HepG2 (cell line): ENCODE measurements at regions not wholly inside any gene's neighbourhood (a gene's known extent, or its start where the extent isn't known, plus 50 kb on each side); places are given as distances from the start of the nearest gene placed in this dataset.

Experiments
- ATAC-seq: fragments of 200-7000 bp; cut with Tn5 transposase; 3 replicates; pipeline ENCODE4 v1.9.1; 2020; ENCODE audit warnings: mild to moderate bottlenecking, moderate library complexity
- BruUV-seq: library from RNA; stranded (reverse); fragments of 400-500 nt; replicated peaks from 2 replicates; lab custom pipeline; 2021; lab: Mats Ljungman, UMichigan
- CTCF ChIA-PET: fragments of 300-600 bp; formaldehyde crosslinking; extraction: SDS; loops from one replicate; lab custom pipeline; 2021; ENCODE audit warnings: low total read pairs, inconsistent platforms, low intra/inter-chr PET ratio; lab: Yijun Ruan, JAX
- POLR2A ChIA-PET: fragments of 350-600 bp; sonication (Branson Sonifier 250); formaldehyde crosslinking; loops from one replicate; lab custom pipeline; 2020; ENCODE audit warnings: antibody characterized with exemption, inconsistent platforms; lab: Yijun Ruan, JAX
- DNase-seq: peaks from one replicate; pipeline ENCODE4 v3.0.0-alpha.2; 2015; ENCODE audit warnings: low spot score
- FAIRE-seq: peaks from 3 replicates; lab custom pipeline; 2011; peaks lifted over from hg19 to GRCh38; lab: Jason Lieb, UNC
- H2AFZ ChIP-seq: one replicate; pipeline ENCODE4 v1.6.1; 2011; ENCODE audit warnings: low read length, inconsistent platforms
- H3K27ac ChIP-seq: fragments of 300-600 bp; 3 replicates; pipeline ENCODE4 v1.8.0; 2011; ENCODE audit warnings: mixed run types, mild to moderate bottlenecking, mixed read lengths, low read length, inconsistent platforms; ENCODE audit not compliant: insufficient read depth; ENCODE audit errors: extremely low read length
- H3K27me3 ChIP-seq, 2 experiments: fragments of 200-600 bp in 1 of 2; 2 replicates in 1 of 2; 3 replicates in 1 of 2; pipeline versions ENCODE4 v1.6.0 to v1.8.0; 2011; ENCODE audit warnings: low read length in 2 of 2, mild to moderate bottlenecking in 2 of 2, moderate library complexity in 2 of 2, inconsistent platforms in 1 of 2; ENCODE audit not compliant: insufficient read depth in 2 of 2, control insufficient read depth in 1 of 2
- H3K36me3 ChIP-seq, 2 experiments: fragments of 200-600 bp in 1 of 2; replicated peaks in 1 of 2; 2 replicates in 1 of 2; 3 replicates in 1 of 2; pipeline versions ENCODE4 v1.5.1 to v1.8.0; 2011; ENCODE audit warnings: low read length in 2 of 2, inconsistent platforms in 1 of 2; ENCODE audit not compliant: insufficient read depth in 2 of 2, control insufficient read depth in 1 of 2
- H3K4me1 ChIP-seq: 2 replicates; pipeline ENCODE4 v1.5.1; 2012; ENCODE audit warnings: low read length, inconsistent platforms; ENCODE audit not compliant: insufficient read depth
- H3K4me2 ChIP-seq: 2 replicates; pipeline ENCODE4 v1.6.0; 2011; ENCODE audit warnings: low read depth, low read length, inconsistent platforms
- H3K4me3 ChIP-seq, 3 experiments: fragments of 200-600 bp in 1 of 3; sonication (generic), shearing (Covaris generic) in 1 of 3; replicated peaks in 1 of 3; 2 replicates each; pipeline ENCODE4 v1.5.1; 2011 to 2016; ENCODE audit warnings: low read length in 3 of 3, inconsistent platforms in 2 of 3, low read depth in 2 of 3, mild to moderate bottlenecking in 2 of 3, control low read depth in 1 of 3, mixed read lengths in 1 of 3; ENCODE audit not compliant: insufficient read depth in 1 of 3
- H3K79me2 ChIP-seq: one replicate; pipeline ENCODE4 v1.6.1; 2011; ENCODE audit warnings: low read length, inconsistent platforms; ENCODE audit not compliant: insufficient read depth
- H3K9ac ChIP-seq: 2 replicates; pipeline ENCODE4 v1.6.0; 2011; ENCODE audit warnings: mild to moderate bottlenecking, low read depth, low read length, inconsistent platforms; ENCODE audit not compliant: insufficient read depth
- H3K9me3 ChIP-seq: 2 replicates; pipeline ENCODE4 v1.5.1; 2012; ENCODE audit warnings: mild to moderate bottlenecking, low read length
- H4K20me1 ChIP-seq: 2 replicates; pipeline ENCODE4 v1.6.0; 2011; ENCODE audit warnings: inconsistent platforms, mild to moderate bottlenecking, low read length, moderate library complexity; ENCODE audit not compliant: insufficient read depth
- HDAC6 ChIP-seq: fragments of 200-600 bp; sonication (generic); IDR thresholded peaks from 2 replicates; pipeline ENCODE4 v1.7.0; 2017; ENCODE audit warnings: mild to moderate bottlenecking, antibody characterized with exemption, low read length, low read depth
- KAT8 ChIP-seq: IDR thresholded peaks from 2 replicates; pipeline ENCODE4 v1.6.1; 2016; ENCODE audit warnings: missing genetic modification reagents, missing compliant biosample characterization
- MIXL1 ChIP-seq: IDR thresholded peaks from 2 replicates; pipeline ENCODE4 v1.6.1; 2016
- ZBTB42 ChIP-seq: sonication (generic); formaldehyde crosslinking; IDR thresholded peaks from 2 replicates; pipeline ENCODE4 v1.5.0; 2020; ENCODE audit warnings: mild to moderate bottlenecking, missing genetic modification reagents
- ZNF446 ChIP-seq: sonication (generic); formaldehyde crosslinking; IDR thresholded peaks from 2 replicates; pipeline ENCODE4 v1.5.0; 2020; ENCODE audit warnings: mild to moderate bottlenecking, missing genetic modification reagents
- ZNF563 ChIP-seq: sonication (generic); formaldehyde crosslinking; IDR thresholded peaks from 2 replicates; pipeline ENCODE4 v1.8.0; 2022; ENCODE audit warnings: mild to moderate bottlenecking, moderate library complexity, missing genetic modification reagents
- WGBS: methylation state at CpG from one replicate; pipeline ENCODE4 v1.1.6; 2017; ENCODE audit warnings: low lambda C conversion rate; 5-methylcytosine and 5-hydroxymethylcytosine counted together
- in situ Hi-C: cut with HindIII; loops from 2 replicates; pipeline ENCODE4 v1.10.0; 2017; ENCODE audit warnings: low pct_unique_long_range_greater_than_20kb; ENCODE audit not compliant: extremely low pct_ligation_motif_present
- intact Hi-C: fragments of 100-400 bp; cut with micrococcal nuclease; formaldehyde crosslinking; loops from one replicate; pipeline ENCODE4 v1.10.0; 2022; ENCODE audit not compliant: unreplicated experiment
- TF ChIP-seq, protein P1 (sequence below): sonication (generic); formaldehyde crosslinking; IDR thresholded peaks from 2 replicates; pipeline ENCODE4 v1.9.0; 2021; ENCODE audit warnings: missing genetic modification reagents, borderline replicate concordance
- TF ChIP-seq, protein P2 (sequence below): sonication (generic); formaldehyde crosslinking; conservative IDR thresholded peaks from 2 replicates; pipeline ENCODE4 v1.4.0; 2020; ENCODE audit warnings: missing genetic modification reagents
- TF ChIP-seq, protein P3 (sequence below): sonication (generic); formaldehyde crosslinking; IDR thresholded peaks from 2 replicates; pipeline ENCODE4 v1.4.0; 2020; ENCODE audit warnings: missing genetic modification reagents, mild to moderate bottlenecking, borderline replicate concordance
- TF ChIP-seq, protein P4 (sequence below): sonication (generic); formaldehyde crosslinking; conservative IDR thresholded peaks from 2 replicates; pipeline ENCODE4 v1.4.0; 2020; ENCODE audit warnings: missing genetic modification reagents
- TF ChIP-seq, protein P5 (sequence below): sonication (generic); formaldehyde crosslinking; IDR thresholded peaks from 2 replicates; pipeline ENCODE4 v1.8.1; 2023; ENCODE audit warnings: missing genetic modification reagents, inconsistent platforms, borderline replicate concordance

DNA sequence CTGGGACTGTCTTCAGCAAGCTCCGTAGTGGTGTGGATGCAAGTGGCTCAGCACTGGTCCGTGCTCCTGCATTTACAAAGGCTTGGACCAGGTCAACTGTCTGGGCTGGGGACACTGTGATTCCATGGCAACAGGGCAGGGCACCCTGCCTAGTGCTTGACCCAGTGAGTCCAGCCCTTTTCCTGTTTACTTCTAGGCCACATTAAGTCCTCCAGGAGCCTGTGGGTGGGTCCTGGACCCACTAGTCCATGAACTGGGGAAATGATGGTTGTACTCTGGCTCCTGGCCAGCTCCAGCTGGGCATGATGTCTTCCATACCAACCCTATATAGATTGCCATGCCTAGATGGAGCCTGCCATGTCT, 152.0 kb downstream of the RPS24 start (continued):
- TF ChIP-seq ZBTB42 (CRISPR knock-in tag): no peak
- no peak for TF ChIP-seq HDAC6
- TF ChIP-seq, protein P1, sequence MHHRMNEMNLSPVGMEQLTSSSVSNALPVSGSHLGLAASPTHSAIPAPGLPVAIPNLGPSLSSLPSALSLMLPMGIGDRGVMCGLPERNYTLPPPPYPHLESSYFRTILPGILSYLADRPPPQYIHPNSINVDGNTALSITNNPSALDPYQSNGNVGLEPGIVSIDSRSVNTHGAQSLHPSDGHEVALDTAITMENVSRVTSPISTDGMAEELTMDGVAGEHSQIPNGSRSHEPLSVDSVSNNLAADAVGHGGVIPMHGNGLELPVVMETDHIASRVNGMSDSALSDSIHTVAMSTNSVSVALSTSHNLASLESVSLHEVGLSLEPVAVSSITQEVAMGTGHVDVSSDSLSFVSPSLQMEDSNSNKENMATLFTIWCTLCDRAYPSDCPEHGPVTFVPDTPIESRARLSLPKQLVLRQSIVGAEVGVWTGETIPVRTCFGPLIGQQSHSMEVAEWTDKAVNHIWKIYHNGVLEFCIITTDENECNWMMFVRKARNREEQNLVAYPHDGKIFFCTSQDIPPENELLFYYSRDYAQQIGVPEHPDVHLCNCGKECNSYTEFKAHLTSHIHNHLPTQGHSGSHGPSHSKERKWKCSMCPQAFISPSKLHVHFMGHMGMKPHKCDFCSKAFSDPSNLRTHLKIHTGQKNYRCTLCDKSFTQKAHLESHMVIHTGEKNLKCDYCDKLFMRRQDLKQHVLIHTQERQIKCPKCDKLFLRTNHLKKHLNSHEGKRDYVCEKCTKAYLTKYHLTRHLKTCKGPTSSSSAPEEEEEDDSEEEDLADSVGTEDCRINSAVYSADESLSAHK (CRISPR knock-in tag): no peak
- no peak for TF ChIP-seq KAT8

DNA sequence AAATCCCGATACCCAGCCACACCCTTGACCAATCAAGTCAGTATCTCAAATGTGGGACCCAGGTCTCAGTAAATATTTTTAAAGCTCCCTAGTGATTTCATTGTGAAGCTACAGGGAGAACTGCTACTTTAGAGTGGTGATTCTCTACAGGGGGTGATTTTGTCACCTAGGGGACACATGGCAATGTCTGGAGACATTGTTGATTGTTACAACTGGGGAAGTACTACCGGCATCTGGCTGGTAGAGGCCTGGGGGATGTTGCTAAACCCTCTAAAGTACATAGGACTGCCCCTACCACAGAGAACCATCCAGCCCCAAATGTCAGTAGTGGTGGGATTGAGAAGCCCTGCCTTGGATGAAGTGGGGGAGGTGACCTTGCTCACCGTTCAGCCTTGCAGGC, 152.9 kb downstream of the RPS24 start:
- Histone ChIP-seq H3K4me2 (no peak overlapping the region), H2AFZ (no peak overlapping the region), H3K36me3 (no peaks in the 10 kb centered on the region), H3K79me2 (no peaks in the 10 kb centered on the region), H3K9ac (no peak overlapping the region), H3K9me3 (no peaks in the 10 kb centered on the region), H3K4me3 (no peak overlapping the region), H4K20me1 (no peaks in the 10 kb centered on the region), H3K4me1 (no peaks in the 10 kb centered on the region), H3K27me3 (peaks cover 0 to 6% of the 10 kb centered on the region in 2 experiments; a peak in 3 of 5 replicates), H3K27ac (no peak overlapping the region)
- DNase-seq (no peak), ATAC-seq (no peak), FAIRE-seq (no peak)
- in situ Hi-C loops: no loop called here
- POLR2A ChIA-PET: no interaction called here
- intact Hi-C loops: no loop called here
- CTCF ChIA-PET: no interaction called here
- WGBS: 45% methylated on average over 2 of the region's 3 CpGs
- BruUV-seq: no TSS peak
- TF ChIP-seq, protein P2, sequence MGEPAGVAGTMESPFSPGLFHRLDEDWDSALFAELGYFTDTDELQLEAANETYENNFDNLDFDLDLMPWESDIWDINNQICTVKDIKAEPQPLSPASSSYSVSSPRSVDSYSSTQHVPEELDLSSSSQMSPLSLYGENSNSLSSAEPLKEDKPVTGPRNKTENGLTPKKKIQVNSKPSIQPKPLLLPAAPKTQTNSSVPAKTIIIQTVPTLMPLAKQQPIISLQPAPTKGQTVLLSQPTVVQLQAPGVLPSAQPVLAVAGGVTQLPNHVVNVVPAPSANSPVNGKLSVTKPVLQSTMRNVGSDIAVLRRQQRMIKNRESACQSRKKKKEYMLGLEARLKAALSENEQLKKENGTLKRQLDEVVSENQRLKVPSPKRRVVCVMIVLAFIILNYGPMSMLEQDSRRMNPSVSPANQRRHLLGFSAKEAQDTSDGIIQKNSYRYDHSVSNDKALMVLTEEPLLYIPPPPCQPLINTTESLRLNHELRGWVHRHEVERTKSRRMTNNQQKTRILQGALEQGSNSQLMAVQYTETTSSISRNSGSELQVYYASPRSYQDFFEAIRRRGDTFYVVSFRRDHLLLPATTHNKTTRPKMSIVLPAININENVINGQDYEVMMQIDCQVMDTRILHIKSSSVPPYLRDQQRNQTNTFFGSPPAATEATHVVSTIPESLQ (CRISPR knock-in tag): no peak
- TF ChIP-seq, protein P3, sequence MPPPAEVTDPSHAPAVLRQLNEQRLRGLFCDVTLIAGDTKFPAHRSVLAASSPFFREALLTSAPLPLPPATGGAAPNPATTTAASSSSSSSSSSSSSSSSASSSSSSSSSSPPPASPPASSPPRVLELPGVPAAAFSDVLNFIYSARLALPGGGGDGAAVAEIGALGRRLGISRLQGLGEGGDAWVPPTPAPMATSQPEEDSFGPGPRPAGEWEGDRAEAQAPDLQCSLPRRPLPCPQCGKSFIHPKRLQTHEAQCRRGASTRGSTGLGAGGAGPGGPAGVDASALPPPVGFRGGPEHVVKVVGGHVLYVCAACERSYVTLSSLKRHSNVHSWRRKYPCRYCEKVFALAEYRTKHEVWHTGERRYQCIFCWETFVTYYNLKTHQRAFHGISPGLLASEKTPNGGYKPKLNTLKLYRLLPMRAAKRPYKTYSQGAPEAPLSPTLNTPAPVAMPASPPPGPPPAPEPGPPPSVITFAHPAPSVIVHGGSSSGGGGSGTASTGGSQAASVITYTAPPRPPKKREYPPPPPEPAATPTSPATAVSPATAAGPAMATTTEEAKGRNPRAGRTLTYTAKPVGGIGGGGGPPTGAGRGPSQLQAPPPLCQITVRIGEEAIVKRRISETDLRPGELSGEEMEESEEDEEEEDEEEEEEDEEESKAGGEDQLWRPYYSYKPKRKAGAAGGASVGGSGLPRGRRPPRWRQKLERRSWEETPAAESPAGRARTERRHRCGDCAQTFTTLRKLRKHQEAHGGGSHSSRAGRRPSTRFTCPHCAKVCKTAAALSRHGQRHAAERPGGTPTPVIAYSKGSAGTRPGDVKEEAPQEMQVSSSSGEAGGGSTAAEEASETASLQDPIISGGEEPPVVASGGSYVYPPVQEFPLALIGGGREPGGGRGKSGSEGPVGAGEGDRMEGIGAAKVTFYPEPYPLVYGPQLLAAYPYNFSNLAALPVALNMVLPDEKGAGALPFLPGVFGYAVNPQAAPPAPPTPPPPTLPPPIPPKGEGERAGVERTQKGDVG (CRISPR knock-in tag): no peak
- TF ChIP-seq ZNF563: no peak
- no peak for TF ChIP-seq MIXL1
- TF ChIP-seq, protein P4, sequence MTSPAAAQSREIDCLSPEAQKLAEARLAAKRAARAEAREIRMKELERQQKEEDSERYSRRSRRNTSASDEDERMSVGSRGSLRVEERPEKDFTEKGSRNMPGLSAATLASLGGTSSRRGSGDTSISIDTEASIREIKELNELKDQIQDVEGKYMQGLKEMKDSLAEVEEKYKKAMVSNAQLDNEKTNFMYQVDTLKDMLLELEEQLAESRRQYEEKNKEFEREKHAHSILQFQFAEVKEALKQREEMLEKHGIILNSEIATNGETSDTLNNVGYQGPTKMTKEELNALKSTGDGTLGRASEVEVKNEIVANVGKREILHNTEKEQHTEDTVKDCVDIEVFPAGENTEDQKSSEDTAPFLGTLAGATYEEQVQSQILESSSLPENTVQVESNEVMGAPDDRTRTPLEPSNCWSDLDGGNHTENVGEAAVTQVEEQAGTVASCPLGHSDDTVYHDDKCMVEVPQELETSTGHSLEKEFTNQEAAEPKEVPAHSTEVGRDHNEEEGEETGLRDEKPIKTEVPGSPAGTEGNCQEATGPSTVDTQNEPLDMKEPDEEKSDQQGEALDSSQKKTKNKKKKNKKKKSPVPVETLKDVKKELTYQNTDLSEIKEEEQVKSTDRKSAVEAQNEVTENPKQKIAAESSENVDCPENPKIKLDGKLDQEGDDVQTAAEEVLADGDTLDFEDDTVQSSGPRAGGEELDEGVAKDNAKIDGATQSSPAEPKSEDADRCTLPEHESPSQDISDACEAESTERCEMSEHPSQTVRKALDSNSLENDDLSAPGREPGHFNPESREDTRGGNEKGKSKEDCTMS (CRISPR knock-in tag): no peak
- TF ChIP-seq, protein P5, sequence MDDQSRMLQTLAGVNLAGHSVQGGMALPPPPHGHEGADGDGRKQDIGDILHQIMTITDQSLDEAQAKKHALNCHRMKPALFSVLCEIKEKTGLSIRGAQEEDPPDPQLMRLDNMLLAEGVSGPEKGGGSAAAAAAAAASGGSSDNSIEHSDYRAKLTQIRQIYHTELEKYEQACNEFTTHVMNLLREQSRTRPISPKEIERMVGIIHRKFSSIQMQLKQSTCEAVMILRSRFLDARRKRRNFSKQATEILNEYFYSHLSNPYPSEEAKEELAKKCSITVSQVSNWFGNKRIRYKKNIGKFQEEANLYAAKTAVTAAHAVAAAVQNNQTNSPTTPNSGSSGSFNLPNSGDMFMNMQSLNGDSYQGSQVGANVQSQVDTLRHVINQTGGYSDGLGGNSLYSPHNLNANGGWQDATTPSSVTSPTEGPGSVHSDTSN (CRISPR knock-in tag): no peak
- TF ChIP-seq ZNF446 (CRISPR knock-in tag): no peak
